HG02759 (cell line): ENCODE measurements at regions not wholly inside any gene's neighbourhood (a gene's known extent, or its start where the extent isn't known, plus 50 kb on each side); places are given as distances from the start of the nearest gene placed in this dataset.
"Not testable (repeated sequence)": the region's sequence is repeated elsewhere in the genome, so short reads cannot be mapped to it uniquely, and the experiment has no call there.

Experiments
- ATAC-seq: cut with Tn5 transposase; IDR thresholded peaks from one replicate; pipeline ENCODE4 v1.9.1; 2021; ENCODE audit warnings: mild to moderate bottlenecking, moderate library complexity; ENCODE audit not compliant: unreplicated experiment

DNA sequence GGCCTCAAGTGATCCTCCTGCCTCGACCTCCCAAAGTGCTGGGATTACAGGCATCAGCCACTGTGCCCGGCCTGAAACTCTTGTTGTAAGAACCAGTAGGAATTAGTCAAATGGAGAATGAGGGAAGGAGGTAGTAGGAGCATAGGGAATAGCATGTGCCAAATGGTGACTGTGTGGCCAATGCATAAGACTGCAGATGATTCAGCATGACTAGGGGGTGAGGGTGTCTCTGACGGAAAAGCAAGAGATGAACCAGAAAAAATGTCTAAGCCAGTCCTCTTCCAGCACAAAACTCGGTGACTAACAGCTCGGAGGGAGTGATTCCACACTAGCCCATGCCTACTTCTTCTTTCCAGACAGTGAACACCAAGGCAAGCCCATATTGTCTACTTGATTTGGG is 58.2 kb upstream of the DUSP21 start:
- ATAC-seq = no peak

DNA sequence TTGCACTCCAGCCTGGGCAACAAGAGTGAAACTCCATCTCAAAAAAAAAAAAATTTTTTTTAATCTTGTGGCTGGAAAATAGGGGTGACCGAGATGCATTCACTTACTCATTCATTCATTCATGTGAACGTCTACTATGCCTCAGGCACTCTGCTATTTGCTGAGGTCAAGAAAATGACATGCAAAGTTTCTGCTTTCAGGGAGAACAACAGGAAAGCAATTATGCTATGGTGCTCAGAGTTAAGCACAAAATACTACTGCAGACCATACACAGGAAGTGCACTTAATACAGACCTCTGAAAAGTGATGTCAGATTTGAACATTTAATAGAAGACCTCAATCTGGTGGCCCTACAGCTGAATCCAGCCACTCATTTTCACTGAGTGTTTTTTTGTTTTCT is 59.6 kb upstream of the DUSP21 start:
- no peak for ATAC-seq

DNA sequence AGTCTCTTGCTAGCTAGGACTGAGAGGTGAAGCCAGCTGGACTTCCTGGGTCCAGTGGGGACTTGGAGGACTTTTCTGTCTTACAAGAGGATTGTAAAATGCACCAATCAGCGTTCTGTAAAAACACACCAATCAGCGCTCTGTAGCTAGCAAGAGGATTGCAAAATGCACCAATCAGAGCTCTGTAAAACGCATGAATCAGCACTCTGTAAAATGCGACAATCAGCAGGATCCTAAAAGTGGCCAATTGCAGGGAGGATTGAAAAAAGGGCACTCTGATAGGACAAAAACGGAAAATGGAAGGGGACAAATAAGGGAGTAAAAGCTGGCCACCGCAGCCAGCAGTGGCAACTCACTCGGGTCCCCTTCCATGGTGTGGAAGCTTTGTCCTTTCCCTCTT is 65.6 kb upstream of the DUSP21 start:
- no peak for ATAC-seq

GRCh38 chrX:44775726-44776125 is 68.1 kb upstream of the DUSP21 start:
- no peak for ATAC-seq

DNA sequence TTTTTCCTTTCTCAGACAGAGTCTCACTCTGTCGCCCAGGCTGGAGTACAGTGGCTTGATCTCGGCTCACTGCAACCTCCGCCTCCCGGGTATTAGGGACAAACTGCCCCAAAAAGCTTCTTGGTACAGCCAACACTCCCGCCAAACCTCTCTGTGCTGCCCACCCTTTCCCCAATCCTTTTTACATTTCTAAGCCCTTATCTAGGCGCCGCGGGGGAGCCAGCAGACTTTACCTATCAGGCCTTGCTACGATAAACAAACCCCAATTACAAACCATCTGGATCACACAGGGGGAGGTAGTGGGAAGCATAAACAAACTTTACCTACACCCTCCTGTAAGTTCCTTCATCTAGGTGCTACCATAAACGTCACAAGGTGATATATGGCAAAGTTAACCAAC is 69.8 kb upstream of the DUSP21 start:
- ATAC-seq = not testable (repeated sequence)

GRCh38 chrX:44770121-44770520 is 73.7 kb upstream of the DUSP21 start:
- ATAC-seq = no peak

GRCh38 chrX:44767308-44767707 is 76.5 kb upstream of the DUSP21 start:
- no peak for ATAC-seq

DNA sequence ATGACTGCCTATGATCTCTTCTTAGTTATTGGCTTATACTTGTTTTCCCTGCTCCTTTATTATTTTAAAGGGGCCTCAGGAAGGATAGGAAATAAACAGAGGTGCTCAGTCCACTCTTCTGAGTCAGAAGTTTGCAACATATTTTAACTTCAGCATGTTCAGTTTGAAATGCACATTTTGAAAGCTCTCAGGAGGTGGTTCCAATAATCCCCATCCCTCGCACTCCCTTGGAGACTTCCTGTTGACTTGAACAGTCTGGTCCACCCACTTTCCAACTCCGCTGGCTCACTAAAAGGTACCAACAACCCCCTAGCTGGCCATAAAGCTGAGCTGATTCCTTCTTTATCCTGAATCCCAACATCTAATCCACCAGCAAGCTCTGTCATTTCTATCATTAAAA is 78.3 kb upstream of the DUSP21 start:
- no peak for ATAC-seq

GRCh38 chrX:44747969-44748368 is 95.9 kb upstream of the DUSP21 start:
- no peak for ATAC-seq

GRCh38 chrX:44747317-44747716 is 96.5 kb upstream of the DUSP21 start:
- ATAC-seq = no peak

- no peak for ATAC-seq
These were observed 99.0 kb upstream of the DUSP21 start for GRCh38 chrX:44744799-44745198.

- no peak for ATAC-seq
These were observed 101.2 kb upstream of the DUSP21 start for GRCh38 chrX:44742480-44743155.

GRCh38 chrX:44741859-44742258 is 102.0 kb upstream of the DUSP21 start:
- not testable (repeated sequence) for ATAC-seq

DNA sequence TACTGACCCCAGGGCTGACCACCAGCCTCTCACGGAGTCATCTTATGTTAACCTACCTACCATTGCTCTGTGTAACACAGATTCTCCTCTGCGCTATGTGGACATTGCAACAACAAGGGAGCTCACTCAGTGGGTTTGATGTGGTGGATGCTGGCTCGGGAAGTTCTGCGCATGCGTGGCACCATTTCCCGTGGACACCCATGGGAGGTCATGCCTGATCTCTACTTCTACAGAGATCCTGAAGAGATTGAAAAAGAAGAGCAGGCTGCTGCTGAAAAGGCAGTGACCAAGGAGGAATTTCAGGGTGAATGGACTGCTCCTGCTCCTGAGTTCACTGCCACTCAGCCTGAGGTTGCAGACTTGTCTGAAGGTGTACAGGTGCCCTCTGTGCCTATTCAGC is 102.4 kb upstream of the DUSP21 start:
- ATAC-seq = not testable (repeated sequence)

GRCh38 chrX:44735498-44735897 is 108.3 kb upstream of the DUSP21 start:
- no peak for ATAC-seq

DNA sequence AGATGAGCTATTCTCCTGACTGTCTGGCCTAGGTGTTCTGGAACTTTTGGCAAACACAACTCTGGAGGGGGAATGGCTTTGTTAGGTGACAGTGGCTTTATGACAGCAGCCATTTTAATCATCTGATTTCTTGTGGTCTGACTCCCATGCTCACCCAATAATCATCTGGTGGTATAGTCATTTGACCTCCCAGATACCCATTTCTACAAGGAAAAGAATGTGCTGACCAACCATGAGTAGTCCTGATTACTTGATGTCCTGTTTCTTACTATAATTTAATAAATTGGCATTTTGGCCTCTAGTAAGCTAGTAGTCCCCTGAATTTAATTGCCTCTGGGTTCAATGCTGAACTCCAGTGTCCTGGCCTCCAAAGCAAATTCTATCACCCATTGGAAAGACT is 109.9 kb upstream of the DUSP21 start:
- ATAC-seq = no peak

DNA sequence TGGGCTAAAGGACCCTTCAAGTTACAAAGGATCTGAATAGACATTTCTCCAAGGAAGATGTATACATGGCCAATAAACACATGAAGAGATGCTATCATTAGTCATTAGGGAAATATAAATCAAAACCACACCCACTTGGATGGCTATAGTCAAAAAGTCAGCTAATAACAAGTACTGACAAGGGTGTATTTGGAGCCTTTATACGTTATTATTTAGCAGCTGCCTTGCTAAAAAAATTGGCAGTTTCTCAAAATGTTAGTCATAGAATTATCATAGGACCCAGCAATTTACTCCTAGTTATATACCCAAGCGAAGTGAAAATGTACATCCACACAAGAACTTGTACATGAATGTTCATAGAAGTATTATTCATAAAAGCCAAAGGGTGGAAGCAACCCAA is 112.7 kb upstream of the DUSP21 start:
- ATAC-seq = no peak

GRCh38 chrX:44723426-44723825 is 120.4 kb upstream of the DUSP21 start:
- ATAC-seq = no peak

- no peak for ATAC-seq
These were observed 135.4 kb upstream of the DUSP21 start for GRCh38 chrX:44708470-44708869.

DNA sequence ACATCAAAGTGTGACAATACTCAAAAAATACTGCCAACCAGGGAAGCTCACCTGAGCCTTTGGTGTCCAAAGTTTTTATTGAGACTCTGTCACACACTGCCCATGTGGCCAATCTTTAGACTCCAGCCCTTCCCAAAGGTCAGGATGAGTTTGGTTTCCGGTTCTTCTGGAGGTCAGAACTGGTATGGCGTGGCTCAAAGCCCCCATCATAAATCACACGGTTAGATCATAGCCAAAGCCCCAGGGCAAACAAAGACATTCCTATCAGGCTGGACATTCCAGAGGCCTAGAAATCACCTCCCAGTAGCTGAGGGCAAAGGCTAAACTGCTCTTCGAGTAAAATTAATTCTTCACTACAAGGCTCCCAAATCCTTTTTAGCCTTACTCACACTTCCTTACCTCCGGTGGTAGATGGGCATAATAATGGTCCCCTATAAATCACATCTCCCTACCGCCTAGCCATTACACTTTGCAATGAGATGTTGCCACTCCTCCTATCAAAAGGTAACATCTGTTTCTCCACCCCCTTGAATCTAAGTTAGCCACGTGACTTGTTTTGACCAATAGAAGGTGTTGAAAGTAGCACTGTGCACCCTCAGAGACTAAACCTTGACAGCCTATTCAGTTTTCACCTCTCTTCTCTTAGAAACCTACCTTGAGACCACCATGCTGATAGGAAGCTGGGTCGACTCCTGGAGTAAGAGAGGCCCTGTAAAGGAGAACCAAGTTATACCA is 137.8 kb upstream of the DUSP21 start:
- ATAC-seq = no peak

DNA sequence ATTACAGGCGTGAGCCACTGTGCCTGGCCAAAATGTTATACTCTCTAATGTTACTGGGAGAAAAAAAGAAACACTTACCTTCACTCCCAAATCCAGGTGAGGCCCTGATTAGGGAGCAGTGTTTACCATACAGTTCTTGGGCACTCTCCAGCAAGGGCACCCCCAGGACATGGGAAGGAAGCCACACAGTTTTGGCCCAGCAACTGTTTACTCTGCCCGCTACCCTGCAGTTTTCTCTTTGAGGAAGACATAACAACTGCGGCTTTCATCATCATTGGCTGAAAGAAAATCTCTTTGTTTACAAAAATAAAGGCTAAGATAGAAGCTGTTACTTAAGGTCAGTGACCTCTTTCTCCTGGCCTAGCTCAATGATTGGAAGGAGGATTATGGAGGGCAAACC is 145.5 kb upstream of the DUSP21 start:
- ATAC-seq = no peak

GRCh38 chrX:44693255-44693654 is 150.6 kb upstream of the DUSP21 start:
- ATAC-seq = no peak

- ATAC-seq = no peak
These were observed 147.5 kb upstream of the FUNDC1 start for GRCh38 chrX:44690129-44690528.
